ENCODE measurements at regions not wholly inside any gene's neighbourhood (a gene's known extent, or its start where the extent isn't known, plus 50 kb on each side); places are given as distances from the start of the nearest gene placed in this dataset.

DNA sequence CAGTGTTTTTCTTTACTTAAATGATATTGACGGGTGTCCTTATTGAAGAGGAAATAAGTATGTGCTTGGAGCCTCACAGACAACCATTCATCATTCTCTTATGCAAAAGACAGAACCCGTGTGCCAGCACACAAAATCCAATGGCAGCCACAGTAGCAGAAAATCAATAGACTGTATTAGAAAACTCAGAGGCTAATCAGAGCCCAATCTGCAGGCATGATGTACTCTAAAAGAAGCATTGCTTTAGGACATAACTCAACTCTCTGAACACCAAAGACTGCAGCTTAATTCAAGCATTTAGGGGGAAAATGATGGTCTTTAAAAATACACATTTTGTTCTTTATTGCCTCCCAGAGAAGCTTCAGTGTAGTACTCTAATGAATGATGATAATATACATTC is 476.9 kb downstream of the PDHA2 start:
- TF ChIP-seq, protein P1, sequence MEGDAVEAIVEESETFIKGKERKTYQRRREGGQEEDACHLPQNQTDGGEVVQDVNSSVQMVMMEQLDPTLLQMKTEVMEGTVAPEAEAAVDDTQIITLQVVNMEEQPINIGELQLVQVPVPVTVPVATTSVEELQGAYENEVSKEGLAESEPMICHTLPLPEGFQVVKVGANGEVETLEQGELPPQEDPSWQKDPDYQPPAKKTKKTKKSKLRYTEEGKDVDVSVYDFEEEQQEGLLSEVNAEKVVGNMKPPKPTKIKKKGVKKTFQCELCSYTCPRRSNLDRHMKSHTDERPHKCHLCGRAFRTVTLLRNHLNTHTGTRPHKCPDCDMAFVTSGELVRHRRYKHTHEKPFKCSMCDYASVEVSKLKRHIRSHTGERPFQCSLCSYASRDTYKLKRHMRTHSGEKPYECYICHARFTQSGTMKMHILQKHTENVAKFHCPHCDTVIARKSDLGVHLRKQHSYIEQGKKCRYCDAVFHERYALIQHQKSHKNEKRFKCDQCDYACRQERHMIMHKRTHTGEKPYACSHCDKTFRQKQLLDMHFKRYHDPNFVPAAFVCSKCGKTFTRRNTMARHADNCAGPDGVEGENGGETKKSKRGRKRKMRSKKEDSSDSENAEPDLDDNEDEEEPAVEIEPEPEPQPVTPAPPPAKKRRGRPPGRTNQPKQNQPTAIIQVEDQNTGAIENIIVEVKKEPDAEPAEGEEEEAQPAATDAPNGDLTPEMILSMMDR (IDR thresholded peaks at IDR 0.05), result no peak
- no peak for DNase-seq (ENCODE audit: low spot score)
- no peak for ATAC-seq (ENCODE audit: low FRiP score)

DNA sequence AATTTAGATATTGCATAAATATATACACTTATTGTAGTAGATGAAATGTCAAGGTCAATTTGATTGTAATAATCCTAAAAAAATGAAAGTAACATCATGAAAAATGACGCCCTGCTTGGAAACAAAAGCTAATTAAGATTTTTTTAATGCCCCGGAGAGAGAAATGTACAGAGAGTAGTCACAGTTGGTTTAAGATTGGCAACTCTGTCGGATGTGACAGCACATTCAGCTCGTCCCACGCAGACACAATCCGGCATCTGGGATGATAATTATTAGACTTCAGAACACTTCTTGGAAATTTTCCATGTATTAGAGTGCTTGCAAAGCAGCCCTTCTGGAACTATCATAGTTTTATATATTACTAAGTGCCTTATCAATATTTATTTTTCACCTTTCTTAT is 478.0 kb downstream of the PDHA2 start:
- TF ChIP-seq, protein P1 (IDR thresholded peaks at IDR 0.05), result no peak
- DNase-seq (ENCODE audit: low spot score) (no peak), ATAC-seq (ENCODE audit: low FRiP score) (no peak)

DNA sequence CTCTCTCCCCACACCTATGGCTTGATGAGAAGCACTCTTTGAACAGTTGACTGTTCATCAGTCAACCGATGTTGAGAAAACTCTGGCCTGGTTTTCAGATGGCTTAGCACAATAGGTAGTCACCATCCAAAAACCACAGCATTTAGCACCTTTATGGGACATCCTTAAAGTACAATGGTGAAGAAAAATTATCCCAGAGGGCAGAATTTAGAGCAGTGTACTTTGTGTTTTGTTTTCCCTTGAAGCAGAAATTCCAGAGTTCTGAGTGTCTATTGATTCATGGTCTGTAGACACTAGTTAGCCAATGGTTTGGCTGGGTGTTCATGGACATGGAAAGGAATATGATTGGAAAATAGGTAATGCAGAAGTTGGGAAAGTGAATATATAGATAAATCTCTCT is 487.0 kb downstream of the PDHA2 start:
- no peak for DNase-seq (ENCODE audit: low spot score)
- TF ChIP-seq, protein P1 (IDR thresholded peaks at IDR 0.05), result no peak
- no peak for ATAC-seq (ENCODE audit: low FRiP score)

DNA sequence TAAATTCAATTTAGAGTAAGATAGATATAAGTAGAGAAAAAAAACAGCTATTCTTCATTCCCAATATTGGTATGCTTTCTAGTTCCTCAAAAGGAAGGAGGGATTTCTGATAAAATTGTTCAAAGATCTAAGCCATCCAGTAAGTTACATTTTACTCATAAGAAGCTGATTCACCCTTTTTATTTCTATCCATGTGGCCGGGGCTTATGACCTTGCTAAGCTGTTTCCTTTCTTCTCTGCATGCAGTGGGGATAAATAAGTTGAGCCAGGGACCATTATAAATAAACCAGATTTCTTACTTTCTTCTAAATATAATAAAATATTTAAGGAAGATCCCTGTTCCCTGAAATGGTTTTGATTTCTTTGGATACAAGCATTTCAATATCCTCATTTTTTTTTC is 502.3 kb downstream of the PDHA2 start:
- TF ChIP-seq, protein P1 (IDR thresholded peaks at IDR 0.05), result no peak
- DNase-seq (ENCODE audit: low spot score) (no peak), ATAC-seq (ENCODE audit: low FRiP score) (no peak)

DNA sequence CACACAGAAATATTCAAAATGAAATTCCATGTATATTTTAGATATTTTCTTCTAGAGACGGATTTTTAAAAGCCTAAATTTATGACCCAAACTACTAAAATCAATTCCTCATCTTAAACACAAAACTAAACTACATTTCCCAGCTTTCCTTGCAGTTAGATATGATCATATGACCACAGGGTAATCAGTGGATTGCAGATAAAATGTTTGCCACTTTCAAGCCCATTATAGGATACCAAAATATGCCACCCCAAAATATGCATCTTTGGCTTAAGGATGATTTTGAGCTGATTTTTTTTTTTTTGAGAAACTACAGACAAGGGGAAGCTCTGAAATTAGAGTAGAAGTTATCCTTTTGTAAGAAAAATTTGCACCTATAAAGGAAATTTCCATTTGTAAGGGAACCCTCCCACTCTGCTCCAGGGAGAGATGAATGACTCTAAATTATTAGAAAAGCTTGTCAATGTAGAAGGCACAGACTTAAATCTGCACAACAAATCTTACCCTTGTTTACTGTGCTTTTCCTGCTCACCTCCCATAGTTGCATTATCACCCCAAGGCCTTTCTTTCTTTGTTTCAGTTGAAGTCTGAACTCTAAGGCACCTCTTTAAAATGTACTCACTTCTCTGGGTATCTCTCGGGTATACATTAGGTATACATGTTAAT is 503.0 kb downstream of the PDHA2 start:
- ATAC-seq (ENCODE audit: low FRiP score) (no peak), DNase-seq (ENCODE audit: low spot score) (no peak)
- TF ChIP-seq, protein P1 (IDR thresholded peaks at IDR 0.05), result no peak

DNA sequence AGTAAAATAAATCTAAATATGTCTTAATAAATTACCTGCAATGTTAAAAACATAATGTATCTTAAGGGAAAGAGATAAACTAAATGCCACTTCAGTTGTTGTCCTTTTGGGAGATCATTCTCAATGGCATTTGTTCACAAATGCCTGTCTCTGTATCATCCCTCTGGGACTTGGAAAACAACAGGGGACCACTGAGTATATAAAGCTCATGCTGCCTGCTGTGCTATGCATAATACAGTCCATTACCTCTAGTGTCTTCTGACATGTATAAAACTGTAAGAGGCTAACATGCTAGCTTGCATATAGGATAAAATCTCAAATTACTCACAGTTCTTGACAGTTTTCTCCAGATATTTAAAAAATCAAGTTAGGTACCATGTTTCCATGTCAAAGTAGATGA is 503.9 kb downstream of the PDHA2 start:
- TF ChIP-seq, protein P1 (IDR thresholded peaks at IDR 0.05), result no peak
- no peak for ATAC-seq (ENCODE audit: low FRiP score)
- DNase-seq (ENCODE audit: low spot score), result no peak

DNA sequence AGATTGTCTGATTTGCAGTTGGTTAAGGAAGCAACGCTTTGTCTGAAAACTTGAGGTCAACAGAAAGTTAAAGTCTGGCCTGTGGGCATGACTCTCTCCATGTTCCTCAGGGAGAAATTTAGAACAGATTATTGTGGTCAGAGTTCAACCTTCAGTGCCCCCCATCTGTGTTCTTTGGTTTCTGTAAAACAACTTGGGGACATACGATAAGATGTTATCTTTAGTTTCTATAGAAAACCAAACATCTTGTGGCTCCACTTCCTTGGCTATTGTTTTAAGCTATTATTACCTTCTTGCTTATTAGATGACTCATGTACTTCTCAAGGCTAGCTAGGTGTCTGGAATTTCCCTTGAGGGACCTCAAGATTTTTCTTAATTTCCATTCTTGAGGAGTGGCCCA is 507.7 kb downstream of the PDHA2 start:
- DNase-seq (ENCODE audit: low spot score), result no peak
- no peak for ATAC-seq (ENCODE audit: low FRiP score)
- TF ChIP-seq, protein P1 (IDR thresholded peaks at IDR 0.05), result no peak

All from omental fat pad (tissue), 3 donors.